ELF-1 (cell line): ENCODE measurements at regions not wholly inside any gene's neighbourhood (a gene's known extent, or its start where the extent isn't known, plus 50 kb on each side); places are given as distances from the start of the nearest gene placed in this dataset.

Experiments
- DNase-seq: peaks from one replicate; pipeline ENCODE4 v3.0.0-alpha.2; 2016; ENCODE audit warnings: low read depth, low spot score

DNA sequence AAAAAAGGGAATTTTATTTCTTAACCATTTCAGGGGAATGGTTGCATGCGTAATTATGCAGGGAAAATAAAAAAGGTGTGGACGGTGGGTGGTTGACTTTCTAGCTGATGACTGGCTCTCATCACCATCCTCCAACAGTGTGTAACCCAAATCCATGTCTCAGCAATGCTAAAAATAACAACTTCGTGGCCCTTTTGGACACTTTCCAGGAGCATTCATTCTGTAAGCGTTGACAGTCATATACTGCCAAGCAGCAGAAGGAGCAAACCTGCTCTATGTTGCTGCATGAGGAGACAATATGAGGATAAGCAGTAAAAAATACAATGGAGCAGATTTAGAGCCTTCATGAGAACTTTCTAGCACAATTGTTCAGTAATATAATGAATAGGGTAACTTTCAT is 189.1 kb downstream of the ANXA2 start:
- no peak for DNase-seq

DNA sequence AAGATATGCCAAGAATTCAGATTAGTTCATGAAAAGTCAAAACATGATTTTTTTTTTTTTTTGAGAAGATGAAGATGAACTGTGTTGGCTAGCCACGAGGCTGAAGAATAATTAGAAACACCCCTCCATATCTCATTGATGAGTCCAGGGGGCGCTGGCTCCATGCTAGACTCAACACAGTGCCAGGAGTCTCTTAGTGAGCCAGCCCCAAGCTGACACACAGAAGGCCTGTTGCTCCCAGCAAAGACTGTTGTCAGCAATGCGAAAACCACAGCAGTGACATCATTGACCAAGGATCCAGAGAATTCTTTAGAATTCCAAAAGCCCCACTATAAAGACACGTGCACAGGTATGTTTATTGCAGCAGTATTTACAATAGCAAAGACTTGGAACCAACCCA is 185.2 kb downstream of the ANXA2 start:
- peak; percentile 71 for DNase-seq

DNA sequence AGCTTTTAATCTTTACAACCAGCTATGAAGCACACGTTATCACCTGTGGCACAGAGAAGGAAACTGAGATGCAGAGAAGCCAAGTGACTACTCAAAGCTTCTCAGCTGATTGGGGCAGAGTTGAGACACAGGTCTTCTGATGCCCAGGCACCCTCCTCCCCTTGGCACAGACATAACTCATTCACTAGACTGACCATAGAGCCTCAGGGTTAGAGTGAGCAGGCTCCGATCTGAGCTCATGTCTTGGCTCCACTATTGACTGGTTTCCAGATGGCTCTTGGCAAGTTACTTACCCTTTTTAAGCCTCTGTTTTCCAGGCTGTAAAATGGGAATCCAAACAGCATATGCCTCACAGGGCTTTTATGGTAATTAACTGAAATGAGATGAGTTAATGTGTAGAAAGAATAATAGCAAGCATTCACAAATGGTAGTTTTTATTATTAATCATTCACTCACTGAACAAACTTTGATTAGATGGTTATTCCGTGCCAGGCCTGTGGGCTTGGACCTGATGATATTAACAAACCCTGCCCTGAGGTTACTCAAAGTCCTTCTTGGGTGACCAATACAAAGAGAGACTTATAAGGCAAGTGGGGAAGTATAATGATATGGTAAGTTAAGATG is 184.3 kb downstream of the ANXA2 start:
- DNase-seq: no peak

DNA sequence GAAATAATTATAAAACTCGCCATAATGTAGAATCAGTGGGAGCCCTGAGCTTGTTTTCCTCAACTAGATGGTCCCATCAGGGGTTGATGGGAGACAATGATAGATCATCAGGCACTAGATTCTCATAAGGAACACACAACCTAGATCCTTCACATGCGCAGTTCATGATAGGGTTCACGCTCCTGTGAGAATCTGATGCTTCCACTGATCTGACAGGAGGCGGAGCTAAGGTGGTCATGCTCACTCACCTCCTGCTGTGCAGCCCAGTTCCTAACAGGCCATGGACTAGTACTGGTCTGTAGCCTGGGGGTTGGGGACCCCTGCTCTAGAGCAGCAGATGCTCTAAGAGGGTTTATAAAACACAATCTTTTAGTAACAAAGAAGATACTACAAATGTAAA is 183.6 kb downstream of the ANXA2 start:
- DNase-seq: no peak

DNA sequence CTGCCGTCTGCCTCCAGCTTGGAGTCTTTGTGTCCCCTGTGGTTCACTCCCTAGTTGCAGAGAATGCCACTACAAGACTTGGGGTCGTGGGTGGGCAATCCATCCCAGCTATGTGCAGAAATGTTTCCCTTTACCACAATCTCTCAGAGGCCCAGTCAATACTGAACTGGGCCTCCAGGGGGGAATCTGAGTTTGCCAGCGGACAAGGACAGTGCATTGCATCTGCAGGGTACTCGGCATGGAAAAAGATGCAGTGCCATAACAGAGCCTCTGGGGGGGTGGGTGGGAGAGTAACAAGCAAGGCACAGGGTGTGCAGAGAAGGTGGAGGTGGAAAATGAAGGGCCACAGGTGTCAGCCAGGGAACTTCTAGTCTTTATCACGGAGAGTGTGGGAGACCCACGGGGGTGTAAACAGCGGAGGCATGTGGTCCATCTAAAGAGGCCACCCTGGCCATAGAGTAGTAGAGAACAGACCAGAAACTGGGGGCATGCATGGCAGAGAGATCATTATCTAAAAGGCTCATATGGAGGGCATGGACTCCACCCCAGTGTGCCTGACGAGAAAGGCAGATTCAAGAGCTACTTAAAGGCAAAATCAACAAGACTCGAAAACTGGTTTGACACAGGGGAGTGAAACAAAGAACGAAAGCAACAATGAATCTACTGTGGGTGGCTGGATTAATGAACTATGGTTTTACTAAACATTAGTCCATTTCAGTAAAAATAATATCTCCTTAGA is 182.4 kb downstream of the ANXA2 start:
- no peak for DNase-seq

DNA sequence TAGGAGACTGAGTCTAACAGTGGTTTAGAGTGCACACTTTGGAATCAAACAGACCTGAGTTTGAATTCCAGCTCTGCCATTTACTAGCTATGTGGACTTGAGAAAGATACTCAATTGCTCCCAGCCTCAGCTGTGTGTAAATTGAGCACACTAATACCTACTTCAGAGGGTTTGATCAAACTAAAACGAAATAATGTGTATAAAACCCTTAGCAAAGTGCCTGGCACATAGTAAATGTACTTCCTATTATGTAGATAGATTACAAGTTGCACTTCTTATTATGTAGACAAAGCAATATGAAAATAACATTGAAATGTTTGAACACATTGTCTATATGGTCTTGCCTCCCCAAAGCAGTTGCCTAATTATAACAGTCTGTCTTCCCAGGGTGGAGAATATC is 180.6 kb downstream of the ANXA2 start:
- no peak for DNase-seq

DNA sequence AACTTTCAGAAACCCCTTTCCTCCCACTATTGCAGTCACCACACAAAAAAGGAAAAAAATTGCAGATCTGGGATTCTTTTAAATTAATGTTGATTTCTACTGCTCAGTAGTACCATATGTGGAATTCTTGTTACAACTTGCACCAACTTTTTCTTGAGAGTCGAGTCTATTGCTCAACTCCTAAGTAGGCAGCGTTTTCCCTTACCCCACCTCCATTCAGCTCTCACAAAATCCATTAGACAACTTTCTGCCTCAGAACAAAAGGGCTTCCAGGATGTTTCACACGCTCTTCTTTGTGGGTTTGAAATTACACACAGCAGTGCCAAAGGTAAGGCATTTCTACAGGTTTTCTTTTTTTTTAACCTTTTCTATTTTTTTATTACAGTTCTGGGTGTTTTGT is 179.5 kb downstream of the ANXA2 start:
- no peak for DNase-seq

DNA sequence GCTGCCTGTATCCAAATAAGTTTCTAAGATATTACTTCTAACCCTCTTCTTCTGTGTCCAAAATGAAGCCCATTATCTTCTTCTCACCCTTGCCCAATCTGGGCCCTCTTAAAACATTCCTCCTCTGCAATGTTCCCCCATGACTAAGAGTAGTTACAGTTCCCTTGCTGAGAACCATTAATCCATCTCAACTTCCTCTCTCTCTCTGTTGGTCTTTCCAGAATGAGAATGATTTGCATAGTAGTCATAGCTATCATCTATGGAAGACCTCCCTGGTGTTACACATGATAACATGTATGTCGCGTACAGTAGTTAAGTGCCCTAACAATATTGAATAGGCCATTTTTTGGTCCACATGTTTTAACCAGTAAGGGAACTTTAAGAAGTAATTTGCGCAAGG is 177.9 kb downstream of the ANXA2 start:
- no peak for DNase-seq

DNA sequence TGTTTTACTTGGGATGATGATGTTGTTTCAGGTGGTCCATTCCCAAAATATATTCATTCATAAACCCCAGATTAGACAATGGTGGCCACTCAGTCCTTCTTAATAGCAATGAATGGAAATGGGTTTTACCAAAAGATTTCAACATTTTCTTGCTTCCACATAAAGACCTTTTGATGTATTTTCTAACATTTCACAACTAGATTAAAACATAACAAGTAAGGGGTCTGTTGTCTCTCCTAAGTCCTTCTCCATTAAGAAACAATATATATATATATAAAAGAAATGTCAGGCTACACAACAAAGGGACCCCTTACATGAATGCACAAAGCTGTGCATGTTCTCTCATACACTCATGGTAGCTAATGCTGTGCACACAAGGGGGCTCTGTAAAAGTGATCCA is 176.4 kb downstream of the ANXA2 start:
- DNase-seq: no peak

DNA sequence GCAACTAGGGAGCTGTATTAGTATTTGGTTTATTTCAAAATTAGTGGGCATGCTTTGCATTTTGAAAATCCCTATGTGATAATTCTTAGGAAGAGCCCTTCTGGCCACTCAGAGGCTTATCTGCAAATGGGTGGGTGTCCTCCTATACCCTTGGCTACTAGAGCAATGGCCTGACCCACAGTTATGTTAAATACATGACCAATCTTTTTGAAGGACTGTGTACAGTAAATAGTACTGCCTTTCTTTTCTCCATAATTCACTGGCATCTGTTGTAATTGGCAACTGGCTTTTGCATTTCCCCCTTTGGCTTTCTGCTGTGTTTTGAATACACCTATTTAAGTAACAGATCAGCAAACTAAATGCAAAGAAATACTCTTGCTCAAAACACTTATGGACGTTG is 175.4 kb downstream of the ANXA2 start:
- DNase-seq: no peak

DNA sequence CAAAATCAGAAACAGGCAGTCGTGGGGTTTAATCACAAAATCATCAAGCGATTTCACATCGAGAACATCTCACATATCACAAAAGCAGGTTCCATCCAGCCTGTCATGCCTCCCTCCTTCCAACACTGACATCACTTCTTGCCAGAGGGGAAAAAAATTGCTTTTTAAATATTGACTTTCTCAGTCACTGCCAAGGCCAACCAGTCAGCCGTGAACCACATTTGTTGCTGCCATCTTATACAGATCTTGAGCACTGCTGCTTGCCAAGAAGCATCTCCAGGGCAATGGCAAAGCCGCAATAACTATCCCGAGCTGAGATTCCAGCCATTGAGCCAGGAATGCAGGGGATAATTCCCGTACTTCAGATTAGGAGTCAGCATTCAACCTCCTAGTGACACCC is 174.6 kb downstream of the ANXA2 start:
- DNase-seq: no peak

DNA sequence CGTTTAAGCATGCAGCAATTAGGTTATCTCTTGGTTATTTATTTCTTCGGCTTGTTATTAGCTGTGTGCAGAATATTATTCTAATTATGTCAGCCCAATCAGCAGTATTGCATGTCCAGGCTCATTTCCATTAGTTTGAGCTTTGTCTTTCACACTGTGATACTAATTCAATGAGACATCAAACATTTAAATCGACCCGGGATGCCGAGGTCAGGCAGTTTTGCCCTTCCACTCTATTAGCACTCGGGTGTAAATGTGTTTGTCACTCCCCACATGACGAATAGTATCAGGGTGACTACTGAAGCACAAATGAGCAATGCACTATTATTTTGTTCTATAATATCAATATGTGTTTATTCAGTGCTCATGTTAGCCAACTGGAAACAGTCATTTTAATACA is 170.9 kb downstream of the ANXA2 start:
- DNase-seq: no peak

DNA sequence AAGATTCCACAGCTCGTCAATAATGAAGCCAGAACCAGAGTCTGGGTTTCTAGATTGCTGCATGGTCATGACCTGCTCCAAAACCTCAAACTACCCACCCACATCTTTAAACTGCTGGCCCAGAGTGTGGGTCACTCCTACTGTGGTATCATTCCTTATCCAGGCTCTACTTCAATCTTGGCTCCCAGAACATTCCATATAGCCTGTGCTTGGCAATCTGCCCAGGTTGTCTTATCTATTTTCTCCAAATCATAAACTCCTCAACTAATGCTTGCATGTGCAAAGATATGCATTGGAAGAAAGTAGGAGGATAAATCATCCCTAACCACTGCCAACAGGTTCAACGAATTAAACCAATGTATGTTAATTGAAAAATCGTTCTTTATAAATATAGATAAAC is 169.7 kb downstream of the ANXA2 start:
- no peak for DNase-seq

DNA sequence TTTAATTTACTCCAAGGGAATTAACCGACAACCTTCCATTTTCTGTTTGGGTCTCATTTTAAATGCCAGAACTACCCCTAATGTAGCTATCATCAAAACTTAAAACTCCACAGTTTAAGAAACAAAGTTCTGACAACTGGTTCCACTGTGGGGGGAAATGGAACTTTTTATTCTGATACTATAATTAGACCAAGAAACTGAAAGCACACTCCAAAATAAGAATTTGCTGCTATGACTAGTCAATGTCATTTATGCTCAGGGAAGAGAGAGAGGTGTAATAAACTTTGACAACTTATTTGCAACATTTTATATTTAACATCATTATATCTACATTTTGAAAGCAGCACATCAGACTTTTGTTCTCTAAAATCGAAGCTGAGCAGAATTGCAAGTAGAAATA is 169.2 kb downstream of the ANXA2 start:
- no peak for DNase-seq

DNA sequence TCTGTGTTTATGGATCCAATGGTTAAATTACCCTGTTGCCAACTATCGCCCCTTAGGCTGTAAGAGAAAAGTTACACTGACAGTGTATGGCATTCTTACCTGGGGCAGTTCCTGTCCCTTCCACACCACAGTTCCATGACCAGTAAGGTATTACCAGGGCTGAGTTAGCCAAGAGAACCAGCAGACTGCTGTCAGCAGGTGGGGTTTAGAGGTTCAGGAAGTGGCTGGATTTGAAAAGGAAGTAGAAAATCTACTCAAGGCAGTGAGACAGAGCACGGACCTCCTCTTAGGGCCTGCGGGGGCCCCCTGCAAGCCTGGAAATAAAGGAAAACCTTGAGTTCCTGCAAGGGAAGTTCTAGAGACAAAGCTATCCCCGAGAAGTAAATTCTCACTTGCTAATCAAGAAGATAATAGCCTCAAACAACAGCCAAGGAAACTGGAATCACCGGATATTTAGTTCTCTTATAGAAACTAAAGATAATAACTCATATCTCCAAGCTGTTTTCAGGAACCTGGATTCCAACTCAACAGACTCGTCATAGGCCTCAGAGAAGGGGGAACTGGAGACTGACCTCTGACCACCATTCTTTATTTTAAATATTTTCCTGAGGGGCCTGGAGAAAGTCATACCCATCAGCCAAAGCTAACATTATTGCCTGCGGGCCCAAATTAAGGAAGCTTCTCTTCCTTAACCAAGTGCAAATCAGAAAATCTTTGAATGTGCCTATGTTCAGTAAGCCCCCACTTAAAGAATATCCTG is 161.7 kb downstream of the ANXA2 start:
- DNase-seq: peak; percentile 56

DNA sequence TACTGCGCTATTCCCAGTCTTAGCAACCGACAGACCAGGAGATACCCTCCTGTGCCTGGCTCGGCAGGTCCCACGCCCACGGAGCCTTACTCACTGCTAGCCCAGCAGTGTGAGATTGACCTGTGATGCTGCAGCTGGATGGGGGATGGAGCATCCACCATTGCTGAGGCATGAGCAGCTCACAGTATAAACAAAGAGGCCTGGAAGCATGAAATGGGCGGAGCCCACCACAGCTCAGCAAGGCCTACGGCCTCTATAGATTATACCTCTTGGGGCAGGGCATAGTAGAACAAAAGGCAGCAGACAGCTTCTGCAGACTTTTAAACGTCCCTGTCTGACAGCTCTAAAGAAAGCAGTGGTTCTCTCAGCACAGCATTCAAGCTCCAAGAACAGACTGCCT is 160.3 kb downstream of the ANXA2 start:
- DNase-seq: peak; percentile 20

DNA sequence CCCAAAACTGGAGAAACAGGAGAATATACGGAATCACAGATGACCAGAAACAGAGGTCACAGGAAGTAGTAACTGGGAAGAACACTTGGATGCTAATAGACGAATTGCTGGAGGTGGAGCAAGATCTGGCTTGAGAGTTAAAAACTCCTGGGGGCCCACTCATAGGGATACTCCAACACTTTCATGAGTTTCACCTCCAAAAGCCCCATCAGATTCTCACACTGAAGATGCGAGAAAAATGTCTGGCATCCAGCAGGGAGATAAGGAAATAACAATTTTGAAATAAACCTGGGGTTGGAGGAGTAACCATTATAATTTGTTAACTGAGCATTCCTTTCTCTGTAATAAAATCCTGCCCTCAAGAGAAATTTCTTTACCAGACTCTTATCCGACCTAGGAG is 154.0 kb downstream of the ANXA2 start:
- no peak for DNase-seq

DNA sequence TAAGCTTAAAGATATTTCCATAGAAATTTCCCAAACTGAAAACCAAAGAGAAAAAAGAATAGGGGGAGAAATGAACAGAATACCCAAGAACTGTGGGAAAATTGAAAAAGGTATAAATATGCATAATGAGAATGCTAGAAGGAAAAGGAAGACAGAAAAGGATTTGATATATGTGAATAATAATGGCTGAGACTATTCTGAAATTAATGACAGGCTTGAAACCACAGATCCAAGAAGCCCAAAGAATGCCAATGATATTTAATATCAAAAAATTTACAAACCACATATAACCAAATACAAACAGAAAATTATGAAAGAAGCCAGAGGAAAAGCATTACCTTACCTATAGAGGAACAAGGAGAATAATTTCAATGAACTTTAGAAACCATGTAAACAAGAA is 153.0 kb downstream of the ANXA2 start:
- DNase-seq: no peak

DNA sequence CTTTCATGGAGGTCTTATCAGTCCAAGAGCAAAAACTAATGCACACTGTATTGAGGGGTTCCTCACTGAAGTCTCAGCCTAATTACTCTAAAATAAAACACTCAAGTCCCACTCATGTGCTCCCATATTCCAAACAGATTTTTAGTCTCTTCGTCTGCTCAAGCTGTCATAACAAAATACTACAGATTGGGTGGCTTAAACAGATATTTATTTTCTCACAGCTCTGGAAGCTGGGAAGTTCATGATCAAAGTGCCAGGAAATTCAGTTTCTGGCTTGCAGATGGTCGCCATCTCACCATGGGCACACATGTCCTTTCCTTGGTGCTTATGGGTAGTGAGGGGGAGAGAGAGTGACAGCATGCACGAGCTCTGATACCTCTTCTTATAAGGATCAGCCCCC is 147.5 kb downstream of the ANXA2 start:
- no peak for DNase-seq

DNA sequence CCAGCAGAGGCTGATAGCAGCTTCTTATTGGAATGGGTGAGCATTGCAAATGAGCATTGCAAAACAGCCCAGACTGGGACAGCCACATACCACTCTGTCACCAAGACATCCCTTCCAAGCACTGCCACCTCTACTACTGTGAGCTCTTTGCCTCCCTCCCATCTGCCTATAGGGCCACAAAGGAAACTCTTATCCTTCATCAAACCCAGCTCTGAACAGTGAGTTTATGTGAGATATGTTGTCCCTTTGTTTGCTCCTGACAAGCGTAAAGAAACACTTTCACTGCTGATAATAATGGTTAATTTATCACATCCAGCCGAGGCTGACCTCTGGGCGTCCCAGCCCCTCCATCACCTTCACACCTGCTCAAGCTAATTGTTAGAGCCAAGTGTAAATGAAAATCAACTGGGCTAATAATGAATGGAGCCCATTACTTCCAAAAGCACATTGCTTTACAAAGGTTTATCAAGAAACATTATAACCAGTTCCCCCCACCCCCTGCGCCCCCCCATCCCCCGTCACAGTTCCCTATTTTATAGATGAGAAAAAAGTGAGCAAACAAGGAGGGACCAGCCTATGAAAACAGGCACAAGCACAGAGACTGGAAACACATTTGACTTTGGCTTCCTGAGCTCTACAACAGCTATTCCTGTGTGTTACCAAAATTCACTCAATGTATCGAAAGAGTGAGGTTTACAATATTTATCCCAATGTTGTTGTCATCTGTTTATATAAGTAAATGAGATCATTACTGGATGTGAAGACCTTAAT is 146.3 kb downstream of the ANXA2 start:
- DNase-seq: no peak

DNA sequence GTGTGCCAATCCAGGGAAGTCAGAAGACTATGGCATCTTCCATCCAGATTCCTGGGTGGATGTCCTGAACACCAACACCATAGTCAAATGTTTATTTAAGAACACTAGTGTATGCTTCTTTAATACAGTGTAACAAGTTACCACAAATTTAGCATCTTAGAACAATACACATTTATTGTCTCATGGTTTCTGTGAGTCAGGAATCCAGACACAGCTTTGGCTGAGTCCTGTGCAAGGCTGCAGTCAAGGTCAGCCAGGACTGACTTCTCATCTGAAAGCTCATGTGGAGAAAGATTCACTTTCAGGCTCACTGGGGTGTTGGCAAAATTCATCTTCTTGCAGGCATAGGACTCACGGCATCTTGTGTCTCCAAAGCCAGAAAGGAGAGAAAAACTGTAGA is 143.4 kb downstream of the ANXA2 start:
- DNase-seq: no peak

DNA sequence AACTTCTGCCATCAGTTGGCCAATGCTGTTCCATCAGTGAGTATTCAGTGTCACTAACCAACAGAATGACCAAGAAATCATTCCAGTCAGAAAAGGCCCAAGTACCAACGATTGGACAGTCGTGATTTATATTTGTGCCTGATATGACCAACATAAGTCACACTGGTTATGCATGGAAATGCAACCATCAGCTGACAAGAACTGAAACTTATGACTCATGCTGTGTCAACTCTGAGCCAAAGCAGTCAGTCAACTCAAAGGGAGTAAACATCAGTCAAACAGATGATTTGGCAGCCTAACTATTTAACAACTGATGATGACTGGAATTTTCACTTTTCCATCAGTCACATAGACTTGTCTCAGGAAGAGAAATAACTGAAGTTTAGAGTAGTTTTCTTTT is 142.4 kb downstream of the ANXA2 start:
- DNase-seq: no peak
